ENCODE measurements at regions not wholly inside any gene's neighbourhood (a gene's known extent, or its start where the extent isn't known, plus 50 kb on each side); places are given as distances from the start of the nearest gene placed in this dataset.
"Not testable (repeated sequence)": the region's sequence is repeated elsewhere in the genome, so short reads cannot be mapped to it uniquely, and the experiment has no call there.

DNA sequence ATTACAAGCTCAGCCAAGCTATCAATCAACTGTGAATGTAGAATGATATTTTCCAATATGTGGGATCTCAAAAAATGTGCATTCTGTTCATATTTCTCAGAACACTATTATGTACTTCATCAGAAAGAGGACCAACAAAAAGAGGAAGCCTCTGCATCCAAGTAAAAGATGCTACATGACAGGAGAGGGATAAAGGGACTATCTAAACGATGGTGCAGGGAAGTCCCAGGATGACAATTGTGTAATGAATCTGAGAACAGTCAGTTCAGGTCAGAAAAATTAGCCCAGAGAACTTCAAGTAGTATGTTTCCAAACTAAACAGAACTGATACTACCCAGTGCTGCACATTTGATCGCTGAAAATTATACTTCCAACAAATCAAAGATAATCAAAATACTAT, 127.0 kb downstream of the ZNF330 start:
- DNase-seq, result no peak

DNA sequence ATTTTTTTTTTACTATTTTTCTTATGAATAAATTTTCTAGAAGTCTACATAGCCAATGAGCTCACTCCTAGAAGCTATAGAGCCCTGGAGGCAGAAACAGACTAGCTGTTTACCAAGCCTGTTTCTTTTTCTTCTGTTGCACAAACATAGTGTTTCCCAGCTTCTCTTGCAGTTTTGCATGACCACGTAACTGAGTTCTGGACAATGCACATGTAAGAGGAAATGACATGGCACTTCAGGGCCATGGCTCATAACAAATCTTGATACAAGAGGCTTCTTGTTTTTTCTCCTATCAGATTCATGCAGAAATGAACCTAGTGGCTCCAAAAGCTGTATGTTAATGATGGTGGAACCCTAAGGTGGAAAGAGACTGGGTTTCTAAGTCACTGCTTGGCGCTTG, 127.4 kb downstream of the ZNF330 start:
- DNase-seq, result no peak

DNA sequence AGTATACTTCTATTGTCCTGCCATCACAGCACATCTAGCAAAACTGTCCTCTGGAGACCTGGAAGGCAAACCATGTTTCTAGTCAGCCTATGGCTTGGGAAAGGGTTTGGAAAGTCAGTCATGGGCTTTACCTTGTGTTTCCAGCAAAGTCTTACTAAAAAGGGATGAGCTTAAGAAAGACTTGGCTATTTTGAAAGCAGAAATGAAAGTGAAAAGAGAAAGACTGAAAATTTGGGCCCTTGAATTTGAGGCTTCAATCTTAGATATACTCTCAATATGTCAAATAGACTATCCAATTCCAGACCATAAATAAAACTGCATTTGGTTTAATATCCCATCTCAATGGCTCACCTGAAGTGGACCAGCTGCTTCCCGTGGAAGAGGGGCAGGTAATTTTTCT, 127.9 kb downstream of the ZNF330 start:
- DNase-seq, result no peak

- DNase-seq, result no peak
These were observed 128.5 kb downstream of the ZNF330 start for GRCh38 chr4:141349236-141349635.

GRCh38 chr4:141350122-141350905, 129.6 kb downstream of the ZNF330 start:
- DNase-seq, result peak; percentile 42 to 79

- DNase-seq, result no peak
These were observed 131.6 kb downstream of the ZNF330 start for GRCh38 chr4:141352331-141352730.

- DNase-seq, result no peak
These were observed 132.3 kb downstream of the ZNF330 start for GRCh38 chr4:141352909-141353525.

- no peak for DNase-seq
These were observed 135.7 kb downstream of the ZNF330 start for GRCh38 chr4:141356321-141356962.

GRCh38 chr4:141356963-141357335, 136.3 kb downstream of the ZNF330 start:
- DNase-seq, result no peak

DNA sequence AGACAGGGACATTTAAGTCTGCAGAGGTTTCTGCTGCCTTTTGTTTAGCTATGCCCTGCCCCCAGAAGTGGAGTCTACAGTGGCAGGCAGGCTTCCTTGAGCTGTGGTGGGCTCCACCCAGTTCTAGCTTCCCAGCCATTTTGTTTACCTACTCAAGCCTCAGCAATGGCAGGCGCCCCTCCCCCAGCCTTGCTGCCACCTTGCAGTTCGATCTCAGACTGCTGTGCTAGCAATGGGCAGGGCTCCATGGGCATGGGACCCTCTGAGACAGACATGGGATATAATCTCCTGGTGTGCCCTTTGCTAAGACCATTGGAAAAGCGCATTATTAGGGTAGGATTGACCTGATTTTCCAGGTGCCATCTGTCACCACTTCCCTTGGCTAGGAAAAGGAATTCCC, 147.5 kb downstream of the ZNF330 start:
- DNase-seq, result not testable (repeated sequence)

- DNase-seq, result no peak
These were observed 150.5 kb downstream of the ZNF330 start for GRCh38 chr4:141371206-141371605.

DNA sequence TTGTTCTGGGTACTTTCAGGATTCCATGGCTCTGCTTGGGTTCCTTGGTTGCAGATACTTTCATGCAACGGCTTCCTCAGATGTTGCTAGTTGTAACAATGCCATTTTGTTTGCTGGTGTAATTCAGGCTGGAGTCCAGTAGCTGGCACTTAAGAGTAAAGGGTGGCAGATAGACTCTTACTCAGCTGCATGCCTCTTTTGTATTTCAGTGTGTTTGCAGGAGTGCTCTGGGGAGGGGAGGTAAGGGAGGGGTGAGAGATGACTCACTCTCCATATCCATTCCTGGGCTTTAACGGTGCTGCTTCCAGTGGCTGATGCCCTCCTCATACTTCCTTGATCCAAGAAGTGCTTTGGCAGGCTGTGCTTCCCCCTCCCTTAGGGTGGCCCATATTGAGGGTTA, 155.2 kb downstream of the ZNF330 start:
- DNase-seq, result peak in 1 of 2 experiments; percentile 26

- no peak for DNase-seq
These were observed 156.1 kb downstream of the ZNF330 start for GRCh38 chr4:141376769-141377168.

DNA sequence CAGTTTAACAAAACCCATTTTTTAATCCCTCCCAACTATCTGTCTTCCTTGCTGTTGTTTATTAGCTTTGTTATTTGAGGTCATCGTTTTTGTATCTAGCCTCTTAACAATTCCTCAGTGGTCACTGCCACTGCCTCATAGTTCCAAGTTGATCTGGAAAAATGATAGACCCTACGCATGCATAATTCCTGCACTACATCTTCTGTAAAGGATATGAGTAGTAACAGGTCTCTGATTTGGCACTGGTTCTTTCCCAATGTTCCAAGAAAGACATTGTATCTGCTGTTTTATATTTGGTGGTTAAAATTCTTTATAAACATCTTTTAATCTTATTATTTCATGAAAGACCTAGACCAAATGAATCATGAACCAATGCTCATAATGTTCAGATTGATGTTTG, 166.6 kb downstream of the ZNF330 start:
- no peak for DNase-seq

DNA sequence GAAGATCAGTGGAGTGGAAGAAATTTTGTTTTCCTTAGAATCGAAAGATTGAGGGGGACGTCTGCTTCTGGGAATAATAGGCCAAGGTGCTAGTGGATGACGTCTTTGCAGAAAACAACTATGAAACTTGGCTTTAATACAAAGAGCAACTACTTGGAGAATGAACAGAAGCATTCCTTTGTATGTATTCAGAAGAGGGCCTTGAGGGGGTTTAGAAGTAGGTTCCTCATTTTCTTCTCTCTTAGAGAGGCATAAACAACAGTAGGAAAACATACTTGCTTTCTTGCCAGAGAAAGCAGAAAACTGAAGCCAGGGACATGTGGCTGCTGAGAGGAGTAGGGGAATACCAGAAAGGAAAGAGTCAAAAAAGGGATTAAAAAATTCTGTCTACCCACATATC, 167.8 kb downstream of the ZNF330 start:
- no peak for DNase-seq

GRCh38 chr4:141389649-141390048, 169.0 kb downstream of the ZNF330 start:
- no peak for DNase-seq

GRCh38 chr4:141390571-141390970, 169.9 kb downstream of the ZNF330 start:
- DNase-seq, result no peak

- DNase-seq, result peak in 1 of 2 experiments; percentile 71
These were observed 170.6 kb downstream of the ZNF330 start for GRCh38 chr4:141391293-141391692.

- DNase-seq, result peak; percentile 41 to 85
These were observed 171.1 kb downstream of the ZNF330 start for GRCh38 chr4:141391771-141392170.

DNA sequence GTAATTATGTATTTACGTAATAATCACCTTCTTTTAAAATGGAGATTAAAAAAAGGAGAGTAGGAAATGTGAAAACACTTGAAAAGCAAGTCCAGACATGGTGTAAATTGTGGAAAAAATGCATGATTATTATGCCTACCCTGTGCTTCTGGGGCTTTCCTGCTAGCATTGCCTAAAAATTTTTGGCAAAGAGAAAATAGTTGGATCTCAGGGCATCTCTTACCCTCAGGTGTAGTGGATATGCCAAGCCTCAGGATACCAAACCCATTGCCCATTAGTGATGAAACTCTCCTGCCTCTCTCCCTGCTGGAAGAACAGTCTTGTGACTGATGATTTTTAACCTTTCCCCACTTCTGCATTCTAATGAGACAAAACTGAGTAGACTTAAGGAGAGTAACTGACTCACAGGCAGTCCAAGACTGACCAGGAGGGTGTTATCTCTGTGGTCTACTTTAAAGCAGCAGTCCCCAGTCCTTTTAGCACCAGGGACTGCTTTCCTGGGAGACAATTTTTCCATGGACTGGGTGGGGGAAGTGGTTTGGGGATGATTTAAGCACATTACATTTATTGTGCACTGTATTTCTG, 174.6 kb downstream of the ZNF330 start:
- no peak for DNase-seq

GRCh38 chr4:141395919-141396318, 175.2 kb downstream of the ZNF330 start:
- no peak for DNase-seq

- DNase-seq, result no peak
These were observed 182.0 kb downstream of the ZNF330 start for GRCh38 chr4:141402712-141403111.

DNA sequence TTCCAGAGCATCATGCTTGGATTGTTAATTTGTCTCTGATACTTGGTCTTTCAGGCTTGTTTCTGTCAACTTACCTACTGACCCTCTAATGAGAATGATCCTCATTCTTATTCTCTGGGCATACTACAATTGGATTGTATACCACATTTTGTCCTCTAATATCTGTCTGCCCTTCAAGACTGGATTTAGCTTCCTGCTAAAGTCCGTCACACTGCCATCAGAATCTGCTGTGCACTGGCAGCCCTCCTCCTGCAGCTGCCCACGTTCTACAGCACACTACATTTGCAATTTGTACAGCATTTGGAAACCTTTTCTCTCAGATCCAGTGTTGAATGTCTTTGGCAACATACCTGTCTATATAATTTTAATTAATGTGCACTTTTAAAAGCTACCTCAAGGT, 183.1 kb downstream of the ZNF330 start:
- DNase-seq, result no peak

DNA sequence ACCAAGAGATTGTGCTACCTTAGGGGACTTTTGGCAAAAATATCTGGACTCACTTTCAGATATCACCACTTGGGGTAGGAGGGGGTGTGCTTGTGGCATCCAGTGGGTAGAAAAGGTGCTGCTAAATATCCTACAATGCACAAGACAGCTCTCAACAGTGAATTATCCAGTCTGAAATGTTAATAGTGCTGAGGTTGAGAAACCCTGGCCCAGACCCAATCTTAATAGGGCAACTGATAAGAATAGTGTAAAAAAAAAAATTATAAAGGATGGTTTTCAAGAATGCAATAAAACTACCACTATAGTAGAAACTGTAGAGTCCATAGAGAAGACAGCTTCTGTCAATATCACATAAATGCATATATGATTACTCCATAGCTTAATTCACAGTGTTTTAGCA, 185.5 kb downstream of the ZNF330 start:
- no peak for DNase-seq

Data from NCI-H2081 (cell line).